ENCODE measurements at regions not wholly inside any gene's neighbourhood (a gene's known extent, or its start where the extent isn't known, plus 50 kb on each side); places are given as distances from the start of the nearest gene placed in this dataset.

DNA sequence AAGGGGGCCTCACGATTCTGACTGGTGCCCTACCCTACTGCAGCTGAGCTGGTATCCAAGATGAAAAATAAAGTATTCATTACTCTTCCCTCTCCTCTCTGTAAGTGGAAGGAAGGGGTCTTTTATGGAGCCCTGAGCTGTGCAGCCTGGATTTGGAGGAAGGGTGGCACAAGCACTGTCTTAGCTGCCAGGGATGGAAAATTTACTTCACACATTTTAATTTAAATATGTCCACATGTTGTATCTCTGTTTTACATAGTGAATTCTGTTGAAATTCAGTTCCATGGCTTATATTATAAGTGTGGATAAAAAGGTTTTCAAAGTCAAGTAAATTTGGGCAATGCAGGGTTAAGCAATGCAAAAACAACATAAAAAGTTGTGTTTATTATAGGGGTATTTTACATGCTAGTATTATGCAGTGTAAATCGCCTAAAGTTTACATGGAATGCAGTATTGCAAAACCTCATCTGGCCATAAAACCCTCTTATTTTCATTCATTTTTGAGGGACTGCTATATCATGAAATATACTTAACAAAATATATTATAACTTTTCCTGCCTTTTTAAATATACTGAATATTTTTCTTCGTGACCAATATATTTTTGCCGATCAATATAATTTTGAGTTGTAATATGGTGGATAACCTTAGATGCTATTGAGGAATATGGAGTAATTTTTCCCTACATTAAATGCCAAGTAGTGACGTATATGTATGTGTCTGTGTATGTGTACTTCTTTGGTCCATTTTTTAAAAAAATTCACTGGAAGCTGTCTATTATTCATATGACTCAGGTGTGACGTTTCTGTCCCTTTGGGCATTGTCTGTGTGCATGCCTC lies 333.9 kb upstream of the CYRIA start:
- TF ChIP-seq, protein P1, sequence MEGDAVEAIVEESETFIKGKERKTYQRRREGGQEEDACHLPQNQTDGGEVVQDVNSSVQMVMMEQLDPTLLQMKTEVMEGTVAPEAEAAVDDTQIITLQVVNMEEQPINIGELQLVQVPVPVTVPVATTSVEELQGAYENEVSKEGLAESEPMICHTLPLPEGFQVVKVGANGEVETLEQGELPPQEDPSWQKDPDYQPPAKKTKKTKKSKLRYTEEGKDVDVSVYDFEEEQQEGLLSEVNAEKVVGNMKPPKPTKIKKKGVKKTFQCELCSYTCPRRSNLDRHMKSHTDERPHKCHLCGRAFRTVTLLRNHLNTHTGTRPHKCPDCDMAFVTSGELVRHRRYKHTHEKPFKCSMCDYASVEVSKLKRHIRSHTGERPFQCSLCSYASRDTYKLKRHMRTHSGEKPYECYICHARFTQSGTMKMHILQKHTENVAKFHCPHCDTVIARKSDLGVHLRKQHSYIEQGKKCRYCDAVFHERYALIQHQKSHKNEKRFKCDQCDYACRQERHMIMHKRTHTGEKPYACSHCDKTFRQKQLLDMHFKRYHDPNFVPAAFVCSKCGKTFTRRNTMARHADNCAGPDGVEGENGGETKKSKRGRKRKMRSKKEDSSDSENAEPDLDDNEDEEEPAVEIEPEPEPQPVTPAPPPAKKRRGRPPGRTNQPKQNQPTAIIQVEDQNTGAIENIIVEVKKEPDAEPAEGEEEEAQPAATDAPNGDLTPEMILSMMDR (IDR thresholded peaks at IDR 0.05), result no peak
- TF ChIP-seq, protein P2, sequence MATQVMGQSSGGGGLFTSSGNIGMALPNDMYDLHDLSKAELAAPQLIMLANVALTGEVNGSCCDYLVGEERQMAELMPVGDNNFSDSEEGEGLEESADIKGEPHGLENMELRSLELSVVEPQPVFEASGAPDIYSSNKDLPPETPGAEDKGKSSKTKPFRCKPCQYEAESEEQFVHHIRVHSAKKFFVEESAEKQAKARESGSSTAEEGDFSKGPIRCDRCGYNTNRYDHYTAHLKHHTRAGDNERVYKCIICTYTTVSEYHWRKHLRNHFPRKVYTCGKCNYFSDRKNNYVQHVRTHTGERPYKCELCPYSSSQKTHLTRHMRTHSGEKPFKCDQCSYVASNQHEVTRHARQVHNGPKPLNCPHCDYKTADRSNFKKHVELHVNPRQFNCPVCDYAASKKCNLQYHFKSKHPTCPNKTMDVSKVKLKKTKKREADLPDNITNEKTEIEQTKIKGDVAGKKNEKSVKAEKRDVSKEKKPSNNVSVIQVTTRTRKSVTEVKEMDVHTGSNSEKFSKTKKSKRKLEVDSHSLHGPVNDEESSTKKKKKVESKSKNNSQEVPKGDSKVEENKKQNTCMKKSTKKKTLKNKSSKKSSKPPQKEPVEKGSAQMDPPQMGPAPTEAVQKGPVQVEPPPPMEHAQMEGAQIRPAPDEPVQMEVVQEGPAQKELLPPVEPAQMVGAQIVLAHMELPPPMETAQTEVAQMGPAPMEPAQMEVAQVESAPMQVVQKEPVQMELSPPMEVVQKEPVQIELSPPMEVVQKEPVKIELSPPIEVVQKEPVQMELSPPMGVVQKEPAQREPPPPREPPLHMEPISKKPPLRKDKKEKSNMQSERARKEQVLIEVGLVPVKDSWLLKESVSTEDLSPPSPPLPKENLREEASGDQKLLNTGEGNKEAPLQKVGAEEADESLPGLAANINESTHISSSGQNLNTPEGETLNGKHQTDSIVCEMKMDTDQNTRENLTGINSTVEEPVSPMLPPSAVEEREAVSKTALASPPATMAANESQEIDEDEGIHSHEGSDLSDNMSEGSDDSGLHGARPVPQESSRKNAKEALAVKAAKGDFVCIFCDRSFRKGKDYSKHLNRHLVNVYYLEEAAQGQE (IDR thresholded peaks at IDR 0.05; ENCODE audit: insufficient read depth in 1 of 2, low read depth in 2 of 2, low read length in 1 of 2), result no peak
- TF ChIP-seq POLR2AphosphoS5 (IDR thresholded peaks at IDR 0.05; ENCODE audit: low read depth, low read length) (no peak), TCF7L2 (IDR thresholded peaks at IDR 0.05; ENCODE audit: low read depth, low read length) (no peak)

Data from Panc1 (cell line).